ENCODE measurements at regions not wholly inside any gene's neighbourhood (a gene's known extent, or its start where the extent isn't known, plus 50 kb on each side); places are given as distances from the start of the nearest gene placed in this dataset.

GRCh38 chr1:105632342-105633196 is 1423.9 kb upstream of the PRMT6 start:
- no peak overlapping the region for H3K4me3 ChIP-seq
- no peaks in the 10 kb centered on the region for H3K36me3 ChIP-seq
- WGBS, 3 donors, result 35 to 44% (median 38%) methylated on average over 14 of the region's 14 CpGs
- H3K27ac ChIP-seq, result no peak overlapping the region
- H3K9me3 ChIP-seq, result no peaks in the 10 kb centered on the region
- no peaks in the 10 kb centered on the region for H3K4me1 ChIP-seq (ENCODE audit: insufficient read depth)
- DNase-seq, result no peak
- no peak for TF ChIP-seq POLR2A (IDR thresholded peaks at IDR 0.05)
- no peak for TF ChIP-seq CTCF (IDR thresholded peaks at IDR 0.05)
- TF ChIP-seq EP300 (IDR thresholded peaks at IDR 0.05), result no peak
- intact Hi-C loops (cut with DNase I), result no loop called here
- H3K27me3 ChIP-seq, result no peaks in the 10 kb centered on the region

- Histone ChIP-seq H3K27me3 (no peaks in the 10 kb centered on the region), H3K9me3 (no peaks in the 10 kb centered on the region), H3K27ac (no peak overlapping the region), H3K36me3 (no peaks in the 10 kb centered on the region), H3K4me3 (no peak overlapping the region), H3K4me1 (ENCODE audit: insufficient read depth) (no peaks in the 10 kb centered on the region)
- TF ChIP-seq POLR2A (IDR thresholded peaks at IDR 0.05) (no peak), EP300 (IDR thresholded peaks at IDR 0.05) (no peak), CTCF (IDR thresholded peaks at IDR 0.05) (no peak)
- intact Hi-C loops (cut with DNase I), result no loop called here
- DNase-seq, result no peak
- 90 to 96% (median 92%) methylated on average over 2 of the region's 2 CpGs for whole genome bisulfite sequencing, 3 donors
Observed at GRCh38 chr1:105636052-105636451, 1420.4 kb upstream of the PRMT6 start.

GRCh38 chr1:105641407-105641806 is 1415.1 kb upstream of the PRMT6 start:
- H3K36me3 ChIP-seq, result no peaks in the 10 kb centered on the region
- no peaks in the 10 kb centered on the region for H3K9me3 ChIP-seq
- H3K4me3 ChIP-seq, result no peak overlapping the region
- TF ChIP-seq CTCF (IDR thresholded peaks at IDR 0.05), result no peak
- TF ChIP-seq POLR2A (IDR thresholded peaks at IDR 0.05), result no peak
- no peak for TF ChIP-seq EP300 (IDR thresholded peaks at IDR 0.05)
- H3K4me1 ChIP-seq (ENCODE audit: insufficient read depth), result no peaks in the 10 kb centered on the region
- intact Hi-C loops (cut with DNase I), result no loop called here
- 86 to 100% (median 100%) methylated on average over 1 of the region's 1 CpG for WGBS, 3 donors
- no peak overlapping the region for H3K27ac ChIP-seq
- H3K27me3 ChIP-seq, result no peaks in the 10 kb centered on the region
- DNase-seq, result no peak

- no peak for DNase-seq
- no peaks in the 10 kb centered on the region for H3K36me3 ChIP-seq
- TF ChIP-seq EP300 (IDR thresholded peaks at IDR 0.05), result no peak
- no peak for TF ChIP-seq CTCF (IDR thresholded peaks at IDR 0.05)
- TF ChIP-seq POLR2A (IDR thresholded peaks at IDR 0.05), result no peak
- H3K9me3 ChIP-seq, result no peaks in the 10 kb centered on the region
- no peak overlapping the region for H3K27ac ChIP-seq
- intact Hi-C loops (cut with DNase I), result no loop called here
- no peaks in the 10 kb centered on the region for H3K27me3 ChIP-seq
- no peaks in the 10 kb centered on the region for H3K4me1 ChIP-seq (ENCODE audit: insufficient read depth)
- WGBS, 3 donors, result 95 to 98% (median 96%) methylated on average over 1 of the region's 1 CpG
- no peak overlapping the region for H3K4me3 ChIP-seq
Observed at GRCh38 chr1:105652109-105652508, 1404.4 kb upstream of the PRMT6 start.
